GM18499 (cell line): ENCODE measurements at regions not wholly inside any gene's neighbourhood (a gene's known extent, or its start where the extent isn't known, plus 50 kb on each side); places are given as distances from the start of the nearest gene placed in this dataset.
"Not testable (repeated sequence)": the region's sequence is repeated elsewhere in the genome, so short reads cannot be mapped to it uniquely, and the experiment has no call there.

Experiments used
- ATAC-seq: cut with Tn5 transposase; IDR thresholded peaks from one replicate; pipeline ENCODE4 v1.9.1; 2021; ENCODE audit warnings: moderate number of reproducible peaks; ENCODE audit not compliant: insufficient read depth, unreplicated experiment

DNA sequence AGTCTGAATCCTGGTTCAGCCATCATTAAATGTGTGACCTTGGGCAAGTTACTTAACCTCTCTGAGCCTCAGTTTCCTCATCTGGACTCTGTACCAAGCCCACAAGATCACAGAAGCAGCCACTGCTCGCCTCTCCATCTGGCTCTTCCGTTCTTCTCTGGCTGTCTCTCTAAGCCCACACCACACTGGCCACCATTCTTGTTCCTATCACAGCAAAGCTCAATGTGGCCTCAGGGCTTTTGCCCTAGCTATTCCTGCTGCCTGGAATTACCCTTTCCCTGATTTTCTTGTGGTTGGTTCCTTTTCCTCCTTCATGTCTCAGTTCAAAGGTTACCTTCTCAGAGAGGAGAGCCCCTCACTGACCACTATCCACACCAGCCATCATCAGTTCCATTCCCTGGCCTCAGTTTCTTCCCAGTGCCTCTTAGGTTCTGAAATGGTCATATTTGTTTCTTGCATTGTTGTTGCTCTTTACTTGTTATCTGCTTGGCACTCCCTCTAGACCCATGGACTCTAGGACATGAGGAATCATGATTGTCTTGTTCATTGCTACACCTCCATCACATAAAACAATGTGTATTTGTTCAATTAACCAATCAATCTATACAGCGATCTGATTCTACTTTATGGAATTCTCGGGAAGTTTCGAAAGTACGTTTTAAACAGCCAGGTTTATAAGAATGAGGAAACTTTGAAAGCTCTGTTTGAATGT lies 56.5 kb upstream of the PTPN1 start:
- no peak for ATAC-seq

GRCh38 chr20:50455245-50455644 lies 54.9 kb upstream of the PTPN1 start:
- ATAC-seq: not testable (repeated sequence)

DNA sequence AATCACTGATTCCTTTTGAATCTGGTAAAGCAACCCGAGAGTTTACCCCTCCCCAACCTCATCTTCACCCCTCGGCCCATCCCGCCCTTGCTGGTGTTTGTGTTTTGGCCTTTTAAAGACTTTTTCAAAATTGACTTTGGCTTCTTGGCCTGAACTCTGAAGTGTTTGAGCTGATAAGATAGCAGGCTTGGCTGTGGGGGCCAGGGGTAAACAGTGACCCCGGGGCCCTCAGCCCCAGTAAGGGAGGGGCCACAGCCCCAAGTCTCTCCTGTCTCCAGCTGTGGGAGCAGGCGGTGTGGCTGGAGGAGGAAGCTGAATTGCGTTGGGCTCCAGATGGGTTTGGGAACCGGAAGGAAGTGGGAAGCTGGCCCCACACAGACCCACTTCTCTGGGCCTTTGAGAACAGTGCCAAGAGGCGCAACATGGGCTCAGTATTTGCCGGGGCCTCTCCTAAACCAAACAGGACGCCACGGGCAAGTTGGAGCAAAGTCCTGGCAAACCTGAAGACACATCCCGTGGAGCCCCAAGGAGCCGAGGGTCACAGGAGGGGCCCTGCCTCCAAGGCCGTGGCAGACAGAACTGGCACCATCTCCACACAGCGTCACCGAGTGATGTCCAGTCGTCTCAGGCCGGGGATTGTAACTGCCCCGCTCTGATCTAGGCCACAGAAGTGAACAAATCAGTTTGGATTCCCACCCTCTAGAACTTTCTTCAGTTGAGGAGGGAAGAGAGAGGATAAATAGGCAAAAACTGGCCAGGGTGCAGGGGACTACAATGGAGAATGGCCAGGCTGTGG lies 54.3 kb upstream of the PTPN1 start:
- no peak for ATAC-seq

GRCh38 chr20:50456452-50457324 lies 53.5 kb upstream of the PTPN1 start:
- ATAC-seq: no peak

GRCh38 chr20:50459124-50459918 lies 50.9 kb upstream of the PTPN1 start:
- no peak for ATAC-seq

DNA sequence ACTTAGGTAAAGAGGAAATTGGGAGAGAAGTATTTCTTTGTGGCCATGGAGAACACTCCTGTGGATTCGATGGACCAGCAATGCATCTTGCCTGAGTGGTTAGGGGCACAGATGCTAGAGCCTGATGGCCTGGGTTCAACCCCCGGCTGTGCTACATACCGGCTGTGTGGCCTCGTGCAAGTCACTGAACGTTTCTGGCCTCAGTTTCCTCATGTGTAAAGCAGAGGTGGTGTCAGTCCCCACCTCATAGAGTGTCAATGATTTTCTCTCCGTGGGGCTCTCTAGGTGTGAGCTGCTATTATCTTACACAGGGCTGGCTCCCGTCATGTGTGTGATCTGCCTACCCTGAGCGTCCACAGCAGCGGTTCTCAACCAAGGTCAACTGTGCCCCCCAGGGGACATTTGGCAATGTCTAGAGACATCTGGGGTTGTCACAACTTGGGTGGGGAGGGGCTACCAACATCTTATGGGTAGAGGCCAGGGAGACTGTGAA lies 50.0 kb upstream of the PTPN1 start:
- ATAC-seq: no peak
